Middle frontal gyrus (tissue), 1 donor: ENCODE measurements at regions not wholly inside any gene's neighbourhood (a gene's known extent, or its start where the extent isn't known, plus 50 kb on each side); places are given as distances from the start of the nearest gene placed in this dataset.

ENCODE experiments used
- DNase-seq: peaks from one replicate; pipeline ENCODE4 v3.0.0-alpha.2; 2015; ENCODE audit warnings: low spot score; ENCODE audit errors: extremely low spot score

DNA sequence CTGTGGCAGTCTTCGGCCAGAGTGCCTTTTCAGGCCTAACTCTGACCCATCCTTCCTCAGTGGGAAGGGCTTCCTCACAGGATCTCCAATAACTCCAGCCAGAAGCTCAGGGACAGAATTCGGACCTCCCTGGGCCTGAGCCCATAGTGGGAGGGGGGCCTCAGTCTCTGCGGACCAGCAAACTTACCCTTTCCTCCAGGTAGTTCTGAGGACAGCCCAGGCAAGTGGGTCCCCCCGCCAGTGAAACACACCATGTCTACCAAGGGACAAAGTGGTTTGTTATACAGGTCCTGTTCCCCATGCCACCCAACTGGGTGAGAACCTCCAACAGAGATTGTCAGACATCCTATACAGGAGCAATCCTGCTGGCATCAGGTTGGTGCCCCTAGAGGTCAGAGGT lies 350.4 kb downstream of the RAB28 start:
- DNase-seq: no peak

DNA sequence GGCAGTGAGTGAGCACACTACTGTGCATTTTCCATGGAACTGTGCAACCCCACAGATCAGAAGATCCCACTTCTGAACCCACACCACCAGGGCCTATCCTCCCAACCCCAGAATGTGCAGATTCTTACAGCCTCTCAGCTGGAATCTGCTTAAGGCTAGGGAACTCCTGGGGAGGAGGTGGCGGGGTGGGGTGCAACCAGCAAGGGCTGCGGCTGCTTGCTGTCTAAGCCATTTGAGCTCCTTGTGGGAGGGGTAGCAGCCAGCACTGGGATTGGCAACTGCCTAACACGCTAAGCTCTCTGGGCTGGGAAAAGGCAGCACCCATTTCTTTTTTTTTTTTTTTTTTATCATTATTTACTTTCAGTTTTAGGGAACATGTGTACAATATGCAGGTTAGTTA lies 353.3 kb downstream of the RAB28 start:
- no peak for DNase-seq

DNA sequence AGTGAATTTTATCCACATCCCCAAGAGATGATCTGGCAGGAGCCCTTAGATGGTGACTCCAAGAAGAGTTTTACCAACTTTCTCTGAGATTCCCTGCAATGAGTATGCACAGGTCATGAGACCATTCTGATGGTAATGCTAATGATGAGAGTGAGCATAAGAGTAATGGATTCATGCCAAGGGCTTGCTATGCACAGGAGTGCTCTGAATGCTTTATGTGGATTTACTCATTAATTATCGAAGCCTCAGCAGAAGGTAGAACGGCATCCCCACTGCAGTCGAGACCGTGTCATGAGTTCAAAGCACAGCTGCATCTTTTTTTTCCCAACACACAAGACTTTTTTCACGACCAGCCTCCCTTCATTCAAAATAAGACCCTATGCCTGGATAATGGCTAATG lies 355.0 kb downstream of the RAB28 start:
- no peak for DNase-seq

DNA sequence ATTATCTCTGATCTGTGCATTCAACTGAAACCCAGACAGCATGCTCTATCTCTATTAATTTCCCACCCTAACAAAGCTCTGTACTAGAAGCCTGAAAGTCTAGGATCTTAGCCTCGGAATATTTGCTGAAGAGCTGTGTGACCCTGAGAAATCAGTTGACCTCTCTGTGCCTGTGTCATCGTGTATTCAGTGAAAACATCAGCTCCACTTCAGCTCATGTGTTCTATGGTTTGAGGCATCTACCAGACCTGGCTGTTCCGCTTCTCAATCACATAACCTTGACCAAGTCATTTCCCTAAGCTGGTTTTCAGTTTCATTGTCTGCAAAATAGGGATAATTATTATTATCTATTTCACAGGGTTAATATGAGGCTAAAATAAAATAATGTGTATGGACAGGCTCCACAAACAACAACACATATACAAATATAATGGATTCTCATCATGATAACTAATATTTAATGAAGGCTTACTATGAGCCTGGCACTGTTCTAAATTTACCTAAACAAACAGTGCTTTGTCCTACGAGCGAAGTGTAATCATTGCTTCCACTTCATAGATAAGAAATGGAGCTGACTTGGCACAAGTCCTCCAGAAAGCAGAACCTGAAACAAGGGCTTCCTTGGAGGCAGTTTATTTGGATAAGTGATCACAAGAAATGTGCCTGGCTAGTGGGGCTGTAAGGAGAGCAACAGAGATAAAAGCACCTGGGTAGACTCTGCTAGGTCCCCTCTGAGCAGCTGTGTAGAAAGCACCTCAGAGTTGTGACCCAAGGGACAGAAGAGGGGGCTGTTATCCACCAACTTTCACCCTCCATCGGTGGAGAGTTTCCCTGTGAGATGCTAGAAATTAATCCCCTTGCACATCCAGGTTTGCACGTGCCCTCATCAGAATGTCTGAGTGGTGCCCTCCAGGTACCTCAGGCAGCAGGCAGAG lies 356.9 kb downstream of the RAB28 start:
- no peak for DNase-seq

DNA sequence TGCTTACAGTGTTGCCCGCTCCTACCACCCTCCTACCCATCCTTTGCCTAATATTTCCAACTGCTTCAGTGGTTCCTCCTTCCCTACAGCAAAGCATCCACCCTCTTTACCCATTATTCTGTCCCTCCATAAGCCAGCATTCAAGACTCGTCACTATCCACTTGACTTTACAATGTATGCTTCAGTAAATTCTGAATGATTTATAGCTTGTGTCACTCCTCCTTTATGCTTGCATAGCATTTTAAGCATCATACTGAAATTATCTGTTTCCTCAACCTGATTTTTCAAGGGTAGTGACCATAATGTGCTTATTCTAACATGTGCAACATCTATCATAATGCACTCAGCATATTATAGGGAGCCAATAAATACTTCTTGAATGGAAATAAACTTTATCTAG lies 365.5 kb downstream of the RAB28 start:
- DNase-seq: no peak

DNA sequence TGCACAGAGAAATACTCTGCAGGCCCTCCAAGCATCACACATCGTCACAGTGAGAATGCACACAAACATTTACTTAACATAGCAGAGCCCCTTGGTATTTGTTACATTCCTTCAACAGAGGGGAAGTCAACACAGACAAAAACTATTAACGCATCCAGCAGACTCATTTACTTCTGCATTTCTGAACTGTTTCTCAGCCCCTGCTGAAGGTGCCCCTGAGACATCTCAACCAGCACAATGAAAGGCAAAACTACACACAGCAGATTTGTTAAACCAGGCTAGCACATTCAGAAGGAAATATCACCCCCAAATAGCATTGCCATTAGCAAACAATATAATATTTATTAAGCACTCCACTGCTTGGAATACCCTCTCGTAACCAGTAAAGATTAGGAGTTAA lies 367.0 kb downstream of the RAB28 start:
- DNase-seq: no peak

DNA sequence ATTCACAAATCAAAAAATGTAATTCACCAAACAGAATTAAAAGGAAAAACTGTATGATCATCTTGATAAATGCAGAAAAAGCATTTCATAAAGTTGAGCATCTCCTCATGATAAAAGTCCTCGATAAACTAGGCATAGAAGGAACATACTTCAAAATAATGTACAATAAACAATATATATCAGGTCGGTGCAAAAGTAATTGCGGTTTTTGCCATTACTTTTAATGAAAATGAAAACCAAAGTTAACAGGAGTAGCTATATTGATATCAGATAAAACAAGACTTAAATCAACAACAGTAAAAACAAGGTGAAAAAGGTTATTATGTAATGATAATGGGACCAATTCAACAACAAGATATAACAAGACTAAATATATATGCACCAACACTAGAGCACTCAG lies 372.1 kb downstream of the RAB28 start:
- no peak for DNase-seq

DNA sequence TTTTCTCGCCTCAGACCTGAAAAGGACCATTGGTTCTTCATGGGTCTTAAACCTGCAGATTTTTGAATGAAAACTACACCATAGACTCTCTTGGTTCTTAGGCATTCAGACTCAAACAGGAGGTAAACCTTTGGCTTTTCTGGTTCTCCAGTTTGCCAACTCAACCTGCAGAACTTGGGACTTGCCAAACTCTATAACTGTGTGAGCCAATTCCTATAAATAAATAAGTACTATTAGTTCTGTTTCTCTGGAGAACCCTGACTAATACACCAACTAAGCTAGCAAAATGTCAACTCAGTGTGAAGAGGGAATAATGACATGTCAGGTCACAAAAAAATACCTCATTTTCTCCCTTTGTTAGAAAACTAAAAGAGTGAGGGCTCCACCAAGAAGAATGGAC lies 374.6 kb downstream of the RAB28 start:
- no peak for DNase-seq

DNA sequence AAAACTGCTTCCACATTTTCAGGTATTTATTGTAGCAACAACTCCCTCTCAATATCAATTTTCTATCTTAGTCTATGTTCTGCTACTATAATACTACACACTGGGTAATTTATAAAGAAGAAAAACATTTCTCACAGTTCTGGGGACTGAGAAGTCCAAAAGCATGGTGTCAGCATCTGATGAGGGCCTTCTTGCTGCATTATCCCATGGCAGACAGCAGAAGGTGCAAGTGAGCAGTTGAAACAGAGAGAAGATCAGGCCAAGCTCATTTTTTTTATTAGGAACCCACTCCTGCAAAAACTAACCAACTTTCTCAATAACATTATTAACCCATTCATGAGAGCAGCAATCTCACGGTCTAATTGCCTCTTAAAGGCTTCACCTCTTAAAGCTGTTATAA lies 376.0 kb downstream of the RAB28 start:
- no peak for DNase-seq

DNA sequence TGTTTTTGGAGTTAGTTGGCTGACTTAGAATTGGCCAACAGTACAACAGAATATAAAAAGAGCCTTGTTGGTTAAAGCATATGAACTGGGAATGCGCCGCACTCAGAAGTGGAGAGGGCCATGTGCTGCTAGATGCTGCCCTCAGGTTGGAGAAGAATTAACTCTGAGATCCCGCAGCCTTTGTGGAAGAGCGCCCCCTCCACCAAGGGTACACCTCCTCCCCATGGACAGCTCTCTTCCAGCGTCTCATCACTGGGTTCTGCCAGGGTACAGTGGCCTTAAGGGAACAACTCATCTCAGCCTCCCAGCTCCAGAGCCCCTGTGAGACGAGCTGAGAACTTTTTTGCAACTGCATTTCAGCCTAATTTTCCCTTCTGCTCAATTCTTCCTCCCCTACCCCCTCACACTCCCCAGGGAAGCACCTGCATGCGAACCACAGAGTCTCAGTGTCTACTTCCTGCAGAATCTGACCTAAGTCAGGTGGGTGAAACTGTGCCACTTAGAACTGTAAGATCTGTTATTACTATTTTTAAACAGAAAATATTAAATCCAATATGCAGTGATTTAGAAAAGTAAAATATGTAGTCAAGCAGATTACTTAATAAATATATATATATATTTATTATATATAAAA lies 380.6 kb downstream of the RAB28 start:
- no peak for DNase-seq

DNA sequence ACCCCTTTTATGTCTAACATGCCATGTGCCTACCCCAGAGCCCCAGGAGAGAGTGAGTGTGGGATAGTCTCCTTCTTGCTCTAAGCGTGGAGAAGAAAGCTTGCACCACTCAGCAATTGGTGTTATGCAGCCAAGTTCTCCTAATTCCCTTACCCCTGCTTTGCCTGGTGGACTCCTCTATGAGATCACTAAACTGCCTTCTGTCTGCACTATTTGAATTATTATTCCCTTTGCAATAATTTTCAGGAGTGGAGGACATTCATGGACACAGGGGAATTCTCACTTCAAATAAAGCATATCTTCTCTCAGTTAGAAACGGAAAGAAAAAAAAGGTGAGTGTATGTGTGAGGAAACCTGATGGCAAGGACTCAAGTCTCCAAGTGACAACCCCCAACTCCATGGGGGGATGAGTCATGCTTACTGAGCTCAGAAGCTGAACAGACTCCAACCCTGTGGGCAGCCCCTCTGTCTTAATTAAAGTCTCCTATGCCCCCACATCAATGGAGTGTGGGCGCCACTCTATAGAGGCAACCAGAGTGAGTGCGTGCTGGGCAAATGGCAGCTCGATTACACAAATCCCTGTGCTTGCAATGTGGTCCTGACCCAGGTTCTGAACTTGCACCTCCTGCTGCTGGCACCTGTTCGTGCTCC lies 381.9 kb downstream of the RAB28 start:
- no peak for DNase-seq

DNA sequence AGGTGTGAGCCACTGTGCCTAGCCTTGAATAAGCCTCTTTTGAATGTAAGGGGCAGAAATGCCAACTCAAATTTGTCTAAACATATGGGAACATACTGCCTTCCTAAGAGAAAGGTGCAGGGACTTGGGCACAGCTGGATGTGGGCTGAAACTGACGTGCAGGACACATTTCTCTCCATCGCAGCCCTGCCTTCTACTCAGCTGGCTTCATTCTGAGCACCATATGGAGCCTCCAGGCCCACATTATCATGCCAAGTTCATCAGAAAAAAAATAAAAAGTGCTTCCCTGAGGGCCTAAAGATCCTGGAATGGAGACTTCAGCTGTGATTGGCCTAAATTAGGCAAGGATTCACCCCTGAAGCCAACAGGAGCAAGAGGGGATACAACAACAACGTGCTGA lies 386.2 kb downstream of the RAB28 start:
- DNase-seq: no peak

DNA sequence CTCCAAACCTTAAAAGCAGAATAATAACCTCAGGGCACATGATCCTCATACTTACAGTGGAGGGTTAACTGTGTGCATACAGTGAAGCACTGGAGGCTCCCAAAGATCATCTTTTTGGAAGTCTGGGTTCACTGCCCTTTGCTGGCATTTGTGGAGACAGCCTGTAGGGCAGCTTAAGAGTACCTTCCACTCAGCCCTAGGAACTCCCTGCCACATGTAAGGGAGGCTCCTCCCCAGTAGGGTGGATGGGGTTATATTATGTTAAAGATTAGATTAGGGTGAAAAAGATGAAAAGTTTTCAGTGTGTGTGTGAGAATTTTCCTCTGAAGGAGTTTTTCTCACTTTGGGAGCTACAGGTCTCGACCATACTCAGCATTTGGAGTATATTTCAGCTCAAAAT lies 388.4 kb downstream of the RAB28 start:
- DNase-seq: no peak

DNA sequence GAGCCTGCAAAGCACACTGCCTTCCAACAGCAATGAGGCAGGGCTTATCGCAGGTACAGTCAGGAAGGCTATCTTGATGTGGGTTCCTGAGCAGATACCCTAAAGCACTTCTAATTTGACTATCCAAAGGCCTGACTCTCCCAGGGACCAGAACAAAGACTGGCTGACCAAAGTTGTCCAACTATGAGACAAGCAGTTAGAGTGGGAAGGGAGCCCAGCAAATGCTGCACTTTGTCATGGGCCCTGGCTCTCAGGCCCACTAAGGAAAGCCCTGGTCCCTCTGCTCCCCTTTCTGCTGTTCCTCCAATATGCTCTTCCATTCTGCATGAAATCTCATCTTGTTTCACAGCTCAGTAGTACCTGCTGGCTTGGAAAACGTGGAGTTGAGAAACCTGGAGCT lies 391.0 kb downstream of the RAB28 start:
- DNase-seq: no peak

DNA sequence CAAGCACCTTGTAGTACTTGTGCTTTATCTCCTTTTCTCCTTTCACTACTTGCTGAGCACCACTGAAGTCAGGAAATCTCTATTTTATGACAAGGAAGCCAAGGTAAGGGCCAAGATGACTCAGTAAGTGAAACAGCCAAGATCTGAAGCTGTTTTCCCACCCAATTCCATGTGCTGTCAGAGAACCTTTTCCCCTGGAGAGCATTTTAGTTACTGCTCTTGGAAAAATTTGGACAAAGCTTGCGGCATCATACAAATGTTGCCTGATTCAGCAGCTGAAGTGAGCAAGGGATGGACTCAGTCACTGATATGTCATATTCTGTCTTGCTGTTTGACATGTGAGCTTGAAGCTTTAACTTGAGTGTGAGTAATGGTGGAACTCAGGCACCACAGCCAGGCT lies 391.4 kb downstream of the RAB28 start:
- DNase-seq: no peak

DNA sequence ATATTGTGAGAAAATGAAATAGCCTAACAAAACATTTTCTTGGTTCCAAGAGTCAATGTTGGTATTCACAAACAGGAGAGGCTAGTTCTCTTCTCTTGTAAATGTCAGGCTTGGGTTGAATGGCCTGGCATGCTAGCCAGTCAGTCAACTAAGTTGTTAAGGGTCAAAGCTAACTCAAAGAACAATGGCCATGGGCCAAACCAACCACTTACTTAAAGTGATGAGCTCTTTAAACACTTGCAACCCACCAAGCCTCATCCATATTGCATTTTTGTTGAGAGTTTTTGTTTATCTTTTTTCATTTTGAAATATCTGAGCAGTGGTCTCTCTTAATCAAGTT lies 394.5 kb downstream of the RAB28 start:
- no peak for DNase-seq

DNA sequence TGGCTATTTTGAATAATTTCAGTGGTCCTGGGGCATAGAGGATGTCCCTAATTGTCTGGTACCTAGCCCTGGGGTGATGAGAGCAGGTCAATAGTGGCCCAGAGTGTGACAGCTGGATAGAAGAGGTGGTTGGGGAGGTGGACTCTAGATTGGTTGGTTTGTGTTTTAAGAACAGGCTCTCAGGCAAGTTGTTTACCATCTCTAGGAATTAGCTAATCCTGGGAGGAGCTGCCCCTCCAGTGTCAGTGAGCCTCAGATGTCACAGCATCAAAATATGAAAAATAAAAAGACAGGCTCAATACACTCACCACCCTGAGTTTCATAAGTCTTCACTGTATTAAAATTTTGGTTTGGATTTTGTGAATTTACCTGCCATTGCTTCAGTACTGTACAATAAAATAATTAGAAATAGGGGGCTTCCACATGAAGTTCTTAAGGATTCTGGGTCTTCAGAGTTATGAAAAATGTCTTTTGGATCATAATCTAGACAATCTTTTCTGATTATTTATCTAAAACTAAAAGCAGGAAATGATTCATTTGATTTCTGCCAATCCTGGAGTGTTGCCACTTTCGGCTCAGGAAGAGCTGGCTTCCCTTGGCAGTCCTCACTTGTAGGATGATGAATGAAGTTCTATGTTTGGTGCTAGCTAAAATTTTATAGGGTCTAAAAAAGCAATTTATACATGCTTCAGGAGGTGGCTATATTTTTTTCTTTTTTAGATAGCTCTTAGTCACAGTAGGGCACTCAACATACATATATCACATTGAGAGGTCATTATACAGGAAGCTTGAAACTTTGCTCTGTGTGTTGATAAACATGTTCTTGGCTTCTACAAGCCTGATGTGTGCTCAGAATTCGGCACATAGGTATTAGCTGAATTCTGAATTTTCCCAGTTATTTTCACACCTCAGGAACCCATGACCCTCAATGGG lies 395.1 kb downstream of the RAB28 start:
- peak; percentile 33 for DNase-seq

DNA sequence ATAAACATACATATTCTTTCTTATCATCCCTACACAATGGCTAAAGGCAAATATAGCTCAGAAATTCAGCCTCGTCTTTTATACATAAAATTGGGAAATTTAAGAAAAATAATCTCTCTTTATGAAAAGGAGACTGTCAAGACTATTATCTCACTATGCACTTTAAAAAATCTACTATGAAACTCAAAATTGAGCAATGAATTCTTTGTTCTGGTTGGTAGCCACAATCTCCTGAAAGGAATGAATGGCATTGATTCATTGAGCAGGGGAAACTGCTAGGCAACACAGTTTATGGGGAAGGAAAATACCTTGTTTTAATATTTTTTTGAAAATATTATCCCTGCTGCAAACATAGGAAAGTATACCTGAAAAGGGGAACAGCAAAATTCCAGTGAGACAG lies 397.1 kb downstream of the RAB28 start:
- no peak for DNase-seq

DNA sequence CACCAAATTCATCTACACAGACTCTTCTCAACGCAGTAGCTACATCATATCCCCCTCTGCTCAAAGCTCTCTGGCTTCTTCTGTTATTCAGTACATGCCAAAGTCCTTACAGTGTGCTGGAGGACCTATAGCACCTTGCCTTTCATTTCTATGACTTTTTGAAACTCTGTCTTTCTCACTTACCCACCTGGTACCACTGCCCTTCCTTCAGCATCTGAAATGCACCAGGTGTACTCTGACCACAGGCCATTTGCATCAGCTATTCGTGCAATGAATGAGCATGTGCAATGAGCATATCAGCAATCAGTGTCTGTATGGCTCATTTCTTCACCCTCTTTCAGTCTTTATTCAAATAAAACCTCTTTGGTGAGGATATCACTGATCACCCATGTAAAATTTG lies 399.9 kb downstream of the RAB28 start:
- no peak for DNase-seq

DNA sequence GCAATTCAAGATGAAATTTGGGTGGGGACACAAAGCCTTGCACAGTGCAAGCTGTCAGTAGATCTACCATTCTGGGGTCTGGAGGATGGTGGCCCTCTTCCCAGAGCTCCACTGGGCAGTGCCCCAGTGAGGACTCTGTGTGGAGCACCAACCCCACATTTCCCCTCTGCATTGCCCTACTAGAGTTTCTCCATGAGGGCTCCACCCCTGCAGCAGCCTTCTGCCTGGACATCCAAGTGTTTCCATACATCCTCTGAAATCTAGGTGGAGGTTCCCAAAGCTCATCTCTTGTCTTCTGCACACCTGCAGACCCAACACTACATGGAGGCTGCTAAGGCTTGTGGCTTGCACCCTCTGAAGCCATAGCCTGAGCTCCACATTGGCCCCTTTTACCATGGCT lies 402.3 kb downstream of the RAB28 start:
- DNase-seq: no peak

DNA sequence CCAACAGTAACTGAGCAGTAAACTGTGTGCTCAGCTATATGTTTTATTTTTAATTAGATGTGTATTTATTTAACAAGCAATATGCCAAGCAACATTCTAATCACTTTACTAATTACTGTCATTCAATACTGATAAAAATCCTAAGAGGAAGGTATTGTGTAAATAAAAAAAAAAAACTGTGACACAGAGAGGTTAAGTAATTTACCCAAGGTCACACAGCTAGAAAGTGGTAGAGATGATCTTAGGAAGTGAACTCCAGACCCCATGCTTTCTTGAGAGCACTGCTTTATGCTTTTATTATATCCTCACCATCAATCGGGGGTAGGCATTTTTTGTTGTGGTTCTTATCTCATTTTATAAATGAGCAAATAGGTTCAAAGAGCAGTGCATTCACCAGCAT lies 417.1 kb downstream of the RAB28 start:
- DNase-seq: no peak

DNA sequence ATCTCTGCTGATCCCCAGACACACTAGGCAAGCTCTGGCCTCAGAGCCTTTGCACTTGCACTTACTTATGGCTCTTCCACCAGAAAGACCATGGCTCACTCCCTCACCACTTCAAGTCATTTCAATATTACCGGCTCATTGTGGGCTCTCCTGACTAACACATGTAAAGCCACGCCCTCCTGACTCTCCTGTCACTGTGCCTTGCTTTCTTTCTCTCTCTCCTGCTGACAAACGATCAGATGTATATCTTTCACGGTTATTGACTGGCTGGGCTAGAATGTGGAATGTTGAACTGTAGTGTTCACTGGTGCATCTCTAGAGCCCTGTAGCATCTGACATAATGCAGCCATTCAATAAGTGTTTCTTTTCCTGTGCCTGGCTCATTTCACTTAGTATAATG lies 425.1 kb downstream of the RAB28 start:
- DNase-seq: no peak
